Neuronal stem cell (in vitro differentiated cells): ENCODE measurements at regions not wholly inside any gene's neighbourhood (a gene's known extent, or its start where the extent isn't known, plus 50 kb on each side); places are given as distances from the start of the nearest gene placed in this dataset.

ENCODE experiments used
- DNase-seq: peaks from one replicate; pipeline ENCODE4 v3.0.0-alpha.2; 2013; ENCODE audit warnings: low spot score
- H2AFZ ChIP-seq: one replicate; pipeline ENCODE4 v1.6.1; 2013; ENCODE audit warnings: mild to moderate bottlenecking, low read length, inconsistent platforms
- H2AK5ac ChIP-seq: 2 replicates; pipeline ENCODE4 v1.6.1; 2013; ENCODE audit warnings: low read depth, mild to moderate bottlenecking, inconsistent platforms, low read length, moderate library complexity, mixed read lengths
- H2BK120ac ChIP-seq: 2 replicates; pipeline ENCODE4 v1.6.1; 2013; ENCODE audit warnings: low read depth, mild to moderate bottlenecking, inconsistent platforms, low read length, moderate library complexity, mixed read lengths
- H2BK12ac ChIP-seq: one replicate; pipeline ENCODE4 v1.6.1; 2013; ENCODE audit warnings: low read length, inconsistent platforms
- H2BK15ac ChIP-seq: 2 replicates; pipeline ENCODE4 v1.6.1; 2013; ENCODE audit warnings: mild to moderate bottlenecking, low read length, inconsistent platforms, mixed read lengths
- H2BK5ac ChIP-seq: one replicate; pipeline ENCODE4 v1.6.1; 2013; ENCODE audit warnings: inconsistent platforms, mild to moderate bottlenecking, low read length, moderate library complexity
- H3K14ac ChIP-seq: one replicate; pipeline ENCODE4 v1.6.1; 2013; ENCODE audit warnings: low read length, inconsistent platforms
- H3K18ac ChIP-seq: 2 replicates; pipeline ENCODE4 v1.6.1; 2013; ENCODE audit warnings: low read length, inconsistent platforms
- H3K23ac ChIP-seq: 2 replicates; pipeline ENCODE4 v1.6.1; 2013; ENCODE audit warnings: low read depth, mild to moderate bottlenecking, mixed read lengths, low read length, inconsistent platforms; ENCODE audit not compliant: poor library complexity
- H3K27ac ChIP-seq: replicated peaks from 3 replicates; pipeline ENCODE4 v1.5.1; 2013; ENCODE audit warnings: low read length, inconsistent platforms
- H3K27me3 ChIP-seq, 3 experiments: 2 replicates each; pipeline ENCODE4 v1.6.1; 2013; ENCODE audit warnings: low read length in 3 of 3, mild to moderate bottlenecking in 2 of 3, inconsistent platforms in 1 of 3, low read depth in 1 of 3, mixed read lengths in 1 of 3, moderate library complexity in 1 of 3; ENCODE audit not compliant: control insufficient read depth in 3 of 3, insufficient read depth in 3 of 3
- H3K36me3 ChIP-seq, 2 donors: replicated peaks in 1 of 2; 2 replicates each; pipeline ENCODE4 v1.6.1; 2013; ENCODE audit warnings: low read length in 2 of 2; ENCODE audit not compliant: control insufficient read depth in 2 of 2, insufficient read depth in 2 of 2
- H3K4ac ChIP-seq: 2 replicates; pipeline ENCODE4 v1.6.1; 2013; ENCODE audit warnings: inconsistent platforms, mild to moderate bottlenecking, low read length, moderate library complexity
- H3K4me1 ChIP-seq, 2 donors: 1 replicate in 1 of 2; 2 replicates in 1 of 2; pipeline ENCODE4 v1.6.1; 2013; ENCODE audit warnings: low read length in 2 of 2, low read depth in 1 of 2; ENCODE audit not compliant: control insufficient read depth in 2 of 2, insufficient read depth in 1 of 2
- H3K4me2 ChIP-seq: one replicate; pipeline ENCODE4 v1.6.1; 2013; ENCODE audit warnings: mild to moderate bottlenecking, low read length, inconsistent platforms; ENCODE audit not compliant: insufficient read depth, poor library complexity, severe bottlenecking
- H3K4me3 ChIP-seq, 2 donors: 2 replicates each; pipeline ENCODE4 v1.5.1; 2013; ENCODE audit warnings: low read length in 2 of 2, mild to moderate bottlenecking in 2 of 2, inconsistent platforms in 1 of 2, moderate library complexity in 1 of 2
- H3K79me1 ChIP-seq: one replicate; pipeline ENCODE4 v1.6.1; 2013; ENCODE audit warnings: low read depth, mild to moderate bottlenecking, inconsistent platforms, low read length, moderate library complexity
- H3K9ac ChIP-seq: one replicate; pipeline ENCODE4 v1.6.1; 2013; ENCODE audit warnings: mild to moderate bottlenecking, low read depth, low read length, inconsistent platforms; ENCODE audit not compliant: poor library complexity
- H3K9me3 ChIP-seq, 2 donors: replicated peaks in 1 of 2; 2 replicates each; pipeline versions ENCODE3 to v1.6.1; 2013; ENCODE audit warnings: low read length in 2 of 2, mild to moderate bottlenecking in 2 of 2, inconsistent platforms in 1 of 2, low read depth in 1 of 2, mixed read lengths in 1 of 2, moderate library complexity in 1 of 2; ENCODE audit not compliant: control insufficient read depth in 2 of 2, insufficient read depth in 1 of 2
- H4K8ac ChIP-seq: one replicate; pipeline ENCODE4 v1.6.1; 2013; ENCODE audit warnings: low read depth, mild to moderate bottlenecking, inconsistent platforms, low read length, moderate library complexity
- H4K91ac ChIP-seq: one replicate; pipeline ENCODE4 v1.6.1; 2013; ENCODE audit warnings: low read length, low read depth, mild to moderate bottlenecking, inconsistent platforms; ENCODE audit not compliant: poor library complexity
- WGBS, 2 donors: extraction: QIAGEN DNeasy Blood & Tissue Kit; methylation state at CpG; one replicate each; pipeline ENCODE4 v1.1.7; 2013; ENCODE audit warnings: missing lambda C conversion rate in 2 of 2, mixed read lengths in 1 of 2; ENCODE audit not compliant: insufficient read length in 2 of 2, insufficient replicate concordance in 1 of 2; ENCODE audit errors: extremely low coverage in 2 of 2; 5-methylcytosine and 5-hydroxymethylcytosine counted together

DNA sequence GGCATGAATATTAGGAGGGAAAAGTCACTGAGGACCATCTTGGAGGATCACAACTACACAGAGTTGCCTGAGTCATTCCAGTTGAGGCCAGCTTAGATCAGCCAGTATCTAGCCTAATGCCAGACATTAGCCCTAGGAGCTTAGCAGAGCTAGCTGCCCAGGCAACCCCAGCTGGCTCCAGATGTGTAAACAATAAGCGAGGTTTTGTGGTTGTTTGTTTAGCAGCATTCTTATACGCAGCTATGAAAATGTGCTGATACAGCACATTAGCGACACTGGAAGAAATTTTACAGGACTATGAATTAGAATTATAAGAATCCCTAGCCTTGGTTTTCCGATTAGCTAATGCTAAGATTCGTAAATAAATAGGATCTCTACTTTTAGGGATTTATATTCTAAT is 59.3 kb downstream of the BTBD3 start:
- H3K4ac ChIP-seq = no peak overlapping the region
- H4K91ac ChIP-seq = no peak overlapping the region
- H2BK5ac ChIP-seq = no peak overlapping the region
- H4K8ac ChIP-seq = no peak overlapping the region
- DNase-seq = no peak
- H3K4me2 ChIP-seq = no peak overlapping the region
- H3K4me1 ChIP-seq = peaks cover 0 to 5% of the 10 kb centered on the region in 2 donors
- no CpG with 5 or more reads among the region's 5 CpGs for WGBS, 2 donors
- H3K18ac ChIP-seq = no peak overlapping the region
- no peaks in the 10 kb centered on the region for H3K9me3 ChIP-seq
- no peak overlapping the region for H2AFZ ChIP-seq
- no peaks in the 10 kb centered on the region for H3K79me1 ChIP-seq
- H3K14ac ChIP-seq = no peak overlapping the region
- no peak overlapping the region for H2BK15ac ChIP-seq
- H3K36me3 ChIP-seq = no peaks in the 10 kb centered on the region
- H2BK120ac ChIP-seq = no peak overlapping the region
- no peak overlapping the region for H3K23ac ChIP-seq
- H2AK5ac ChIP-seq = no peak overlapping the region
- no peak overlapping the region for H3K9ac ChIP-seq
- H2BK12ac ChIP-seq = no peak overlapping the region
- H3K4me3 ChIP-seq = no peak overlapping the region
- H3K27me3 ChIP-seq = no peaks in the 10 kb centered on the region
- no peak overlapping the region for H3K27ac ChIP-seq

GRCh38 chr20:11978496-11978895 is 60.8 kb downstream of the BTBD3 start:
- WGBS, 2 donors = no CpG with 5 or more reads among the region's 1 CpG
- H3K18ac ChIP-seq = no peak overlapping the region
- H4K8ac ChIP-seq = no peak overlapping the region
- H3K27me3 ChIP-seq = no peaks in the 10 kb centered on the region
- no peaks in the 10 kb centered on the region for H3K9me3 ChIP-seq
- H3K14ac ChIP-seq = no peak overlapping the region
- no peak overlapping the region for H3K4ac ChIP-seq
- no peak overlapping the region for H3K4me3 ChIP-seq
- no peak overlapping the region for H2BK5ac ChIP-seq
- no peak overlapping the region for H3K9ac ChIP-seq
- H3K4me1 ChIP-seq = peaks cover 0 to 5% of the 10 kb centered on the region in 2 donors
- H2BK12ac ChIP-seq = no peak overlapping the region
- H3K36me3 ChIP-seq = no peaks in the 10 kb centered on the region
- H3K23ac ChIP-seq = no peak overlapping the region
- no peak overlapping the region for H2AK5ac ChIP-seq
- no peak overlapping the region for H3K4me2 ChIP-seq
- DNase-seq = no peak
- no peak overlapping the region for H2BK15ac ChIP-seq
- H2BK120ac ChIP-seq = no peak overlapping the region
- no peak overlapping the region for H3K27ac ChIP-seq
- no peaks in the 10 kb centered on the region for H3K79me1 ChIP-seq
- no peak overlapping the region for H4K91ac ChIP-seq
- H2AFZ ChIP-seq = no peak overlapping the region

DNA sequence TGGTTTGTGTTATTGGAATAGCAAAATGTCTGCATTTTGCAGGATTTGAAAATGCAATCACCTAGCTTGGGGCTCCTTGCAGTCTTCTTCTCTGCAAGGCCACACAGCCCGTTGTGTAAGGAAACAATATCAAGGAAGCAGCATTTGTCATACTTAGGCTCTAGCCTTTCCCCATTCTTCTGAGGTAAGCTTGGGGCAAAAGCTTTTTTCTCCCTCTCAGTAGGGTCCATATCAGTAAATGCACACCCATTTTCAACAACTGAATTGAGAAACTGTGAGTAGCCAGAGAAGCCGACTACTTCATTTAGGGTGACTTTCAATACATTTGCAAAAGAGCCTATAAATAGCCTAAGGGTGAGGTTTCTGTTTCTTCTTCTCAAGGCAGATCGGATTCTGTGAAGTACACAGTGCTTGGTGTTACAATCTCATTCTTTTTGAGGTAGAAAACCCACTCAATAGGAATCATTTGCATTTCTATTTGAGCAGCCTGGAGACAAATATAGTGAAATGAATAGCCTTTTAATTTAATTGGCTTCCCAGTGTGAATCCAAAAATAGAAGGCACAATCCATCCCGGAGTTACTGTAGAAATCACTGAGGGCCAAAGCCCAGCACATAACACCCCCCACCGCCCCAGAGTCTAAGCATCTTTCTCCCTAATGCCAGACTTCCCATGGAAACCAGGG is 61.8 kb downstream of the BTBD3 start:
- Histone ChIP-seq H3K79me1 (no peaks in the 10 kb centered on the region), H2BK5ac (no peak overlapping the region), H2BK15ac (no peak overlapping the region), H3K27me3 (no peaks in the 10 kb centered on the region), H3K9me3 (no peaks in the 10 kb centered on the region), H3K27ac (no peak overlapping the region), H3K4ac (no peak overlapping the region), H4K8ac (no peak overlapping the region), H2AK5ac (no peak overlapping the region), H3K18ac (no peak overlapping the region), H3K4me1 (peaks cover 0 to 5% of the 10 kb centered on the region in 2 donors), H3K9ac (no peak overlapping the region), H3K23ac (no peak overlapping the region), H3K14ac (no peak overlapping the region), H2BK120ac (no peak overlapping the region), H3K4me2 (no peak overlapping the region), H3K4me3 (no peak overlapping the region), H2AFZ (no peak overlapping the region), H4K91ac (no peak overlapping the region), H3K36me3 (no peaks in the 10 kb centered on the region), H2BK12ac (no peak overlapping the region)
- WGBS, 2 donors = no CpG with 5 or more reads among the region's 5 CpGs
- no peak for DNase-seq

DNA sequence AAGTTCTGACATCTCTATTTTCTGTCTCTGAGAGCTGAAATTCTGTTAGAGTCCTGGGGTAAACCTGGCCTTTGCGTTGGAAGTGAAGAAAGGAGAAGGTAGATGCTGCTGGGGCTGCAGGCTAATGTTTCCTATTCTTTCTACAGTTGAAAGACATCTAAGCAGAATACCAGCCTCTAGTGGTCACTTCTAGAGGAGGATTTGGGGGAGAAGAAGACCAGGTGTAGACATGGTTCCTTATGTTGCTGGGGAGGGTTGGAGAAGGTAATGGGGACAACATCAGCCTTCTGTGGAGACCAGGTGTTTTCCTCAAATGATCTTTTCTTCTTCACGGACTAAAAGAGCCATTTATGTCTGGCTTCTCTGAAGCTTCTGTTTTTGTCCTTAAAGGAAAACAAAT is 62.6 kb downstream of the BTBD3 start:
- H4K8ac ChIP-seq = no peak overlapping the region
- H3K14ac ChIP-seq = no peak overlapping the region
- H4K91ac ChIP-seq = no peak overlapping the region
- peaks cover 0 to 5% of the 10 kb centered on the region in 2 donors for H3K4me1 ChIP-seq
- H3K23ac ChIP-seq = no peak overlapping the region
- H3K9me3 ChIP-seq = no peaks in the 10 kb centered on the region
- H2BK120ac ChIP-seq = no peak overlapping the region
- H2BK5ac ChIP-seq = no peak overlapping the region
- H2BK12ac ChIP-seq = no peak overlapping the region
- H3K27ac ChIP-seq = no peak overlapping the region
- H2AFZ ChIP-seq = no peak overlapping the region
- H3K36me3 ChIP-seq = no peaks in the 10 kb centered on the region
- H2BK15ac ChIP-seq = no peak overlapping the region
- no peak for DNase-seq
- no peaks in the 10 kb centered on the region for H3K79me1 ChIP-seq
- no peak overlapping the region for H3K9ac ChIP-seq
- no peak overlapping the region for H2AK5ac ChIP-seq
- no peaks in the 10 kb centered on the region for H3K27me3 ChIP-seq
- no peak overlapping the region for H3K4me2 ChIP-seq
- H3K18ac ChIP-seq = no peak overlapping the region
- no peak overlapping the region for H3K4me3 ChIP-seq
- H3K4ac ChIP-seq = no peak overlapping the region
- no CpG with 5 or more reads among the region's 2 CpGs for WGBS, 2 donors
